ENCODE measurements at regions not wholly inside any gene's neighbourhood (a gene's known extent, or its start where the extent isn't known, plus 50 kb on each side); places are given as distances from the start of the nearest gene placed in this dataset.

GRCh38 chr3:3627114-3627513 lies 172.1 kb upstream of the LRRN1 start:
- no peak for DNase-seq

- no peak for DNase-seq
Measured at GRCh38 chr3:3625544-3626271, 173.5 kb upstream of the LRRN1 start.

GRCh38 chr3:3619815-3620214 lies 179.4 kb upstream of the LRRN1 start:
- no peak for DNase-seq

GRCh38 chr3:3618623-3619022 lies 180.6 kb upstream of the LRRN1 start:
- no peak for DNase-seq

- DNase-seq, result peak; percentile 34
Measured at GRCh38 chr3:3615533-3615932, 183.7 kb upstream of the LRRN1 start.

- DNase-seq, result peak; percentile 17
Measured at GRCh38 chr3:3610581-3611298, 188.5 kb upstream of the LRRN1 start.

- DNase-seq, result no peak
Measured at GRCh38 chr3:3606321-3606720, 192.9 kb upstream of the LRRN1 start.

GRCh38 chr3:3605226-3605625 lies 194.0 kb upstream of the LRRN1 start:
- no peak for DNase-seq

GRCh38 chr3:3603351-3603750 lies 195.9 kb upstream of the LRRN1 start:
- no peak for DNase-seq

- DNase-seq, result no peak
Measured at GRCh38 chr3:3600665-3601340, 198.4 kb upstream of the LRRN1 start.

- DNase-seq, result no peak
Measured at GRCh38 chr3:3599016-3599415, 200.2 kb upstream of the LRRN1 start.

GRCh38 chr3:3594986-3595385 lies 204.2 kb upstream of the LRRN1 start:
- peak; percentile 11 for DNase-seq

DNA sequence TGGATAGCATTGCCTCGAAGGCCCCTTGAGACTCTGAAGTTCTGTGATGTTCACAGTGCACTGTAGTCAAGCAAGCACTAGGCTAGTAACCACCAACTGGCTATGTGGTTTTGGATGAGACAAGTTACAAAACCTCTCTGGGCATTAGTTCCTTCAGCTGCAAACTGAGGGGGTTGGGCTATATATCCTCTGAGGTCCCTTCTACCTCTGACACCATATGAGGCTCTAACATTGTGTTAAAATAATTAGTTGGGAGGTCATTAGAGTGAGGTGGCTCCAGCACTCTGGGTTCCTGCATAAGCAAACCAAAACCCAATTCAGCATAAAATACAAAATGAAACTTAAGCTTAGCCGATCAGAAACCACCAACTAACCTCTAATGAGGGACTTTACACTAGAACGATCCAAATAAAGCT lies 209.5 kb upstream of the LRRN1 start:
- DNase-seq, result no peak

DNA sequence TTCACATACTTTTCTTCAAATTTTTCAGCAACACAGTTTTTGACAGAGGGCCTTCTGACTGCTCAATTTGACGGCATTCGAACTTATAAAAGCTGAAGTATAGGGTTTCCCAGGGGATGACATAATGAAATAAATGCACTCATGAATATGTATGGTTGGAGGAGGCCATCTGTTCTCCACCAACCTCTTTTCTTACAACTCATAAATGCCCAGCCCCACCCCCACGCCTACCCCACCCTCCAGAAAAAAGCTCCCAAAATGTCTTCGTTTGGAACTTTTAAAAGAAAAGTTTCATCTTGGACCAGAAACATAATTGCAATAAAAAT lies 211.6 kb upstream of the LRRN1 start:
- no peak for DNase-seq

GRCh38 chr3:3586843-3587646 lies 212.2 kb upstream of the LRRN1 start:
- no peak for DNase-seq

DNA sequence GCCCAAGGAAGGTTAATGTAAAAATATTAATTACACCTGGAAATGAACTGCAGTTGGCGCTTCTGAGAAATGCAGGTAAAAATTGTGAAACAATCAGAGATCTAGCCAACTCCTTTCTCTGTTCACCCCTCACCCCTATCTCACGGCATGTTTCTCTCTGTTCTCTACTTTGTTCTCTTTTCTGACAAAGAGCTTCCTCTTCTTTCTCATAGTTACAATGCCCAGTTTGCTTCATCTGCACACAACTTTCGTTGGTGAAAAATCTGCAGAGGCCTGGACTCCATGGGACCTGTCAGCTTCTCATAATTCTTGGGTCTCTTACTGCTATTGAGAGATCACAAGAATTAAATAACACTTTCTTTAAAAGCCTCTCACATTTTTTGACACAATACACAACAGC lies 212.9 kb upstream of the LRRN1 start:
- no peak for DNase-seq

GRCh38 chr3:3579658-3580057 lies 219.6 kb upstream of the LRRN1 start:
- DNase-seq, result no peak

GRCh38 chr3:3578718-3579117 lies 220.5 kb upstream of the LRRN1 start:
- DNase-seq, result no peak

- no peak for DNase-seq
Measured at GRCh38 chr3:3577823-3578222, 221.4 kb upstream of the LRRN1 start.

- DNase-seq, result no peak
Measured at GRCh38 chr3:3573341-3573740, 225.9 kb upstream of the LRRN1 start.

DNA sequence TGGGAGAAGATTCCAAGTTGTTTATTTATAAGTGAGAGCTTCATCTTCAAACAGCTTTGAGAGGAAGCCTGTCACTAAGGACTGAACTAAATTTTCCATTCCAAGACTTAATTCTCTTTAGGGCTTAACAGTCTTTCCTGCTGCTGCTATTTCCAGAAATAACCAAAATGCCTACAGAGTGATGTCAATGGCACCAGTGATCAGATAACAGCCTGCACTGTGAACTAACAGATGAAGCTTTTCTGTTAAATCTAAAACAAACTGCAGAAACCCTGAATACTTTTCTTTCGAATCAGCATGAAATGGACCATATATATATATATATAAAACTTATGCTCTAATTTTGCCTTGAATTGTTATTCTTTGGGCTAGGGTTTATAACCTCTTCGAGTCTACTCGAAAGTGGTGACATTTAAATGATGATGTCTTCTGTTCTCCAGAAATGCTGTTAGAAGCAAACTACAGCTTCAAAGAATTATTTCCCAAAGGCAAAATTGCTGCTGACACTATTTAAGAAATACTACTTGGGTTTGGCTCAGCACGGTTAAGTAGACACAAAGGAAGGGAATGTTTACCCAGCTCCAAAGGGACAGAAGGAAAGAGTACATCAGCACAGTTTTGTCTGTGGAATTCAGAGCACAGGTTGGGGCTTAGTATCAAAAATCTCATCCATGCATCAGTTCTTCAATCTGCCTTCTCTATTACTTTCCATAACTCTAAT lies 238.5 kb upstream of the LRRN1 start:
- no peak for DNase-seq

DNA sequence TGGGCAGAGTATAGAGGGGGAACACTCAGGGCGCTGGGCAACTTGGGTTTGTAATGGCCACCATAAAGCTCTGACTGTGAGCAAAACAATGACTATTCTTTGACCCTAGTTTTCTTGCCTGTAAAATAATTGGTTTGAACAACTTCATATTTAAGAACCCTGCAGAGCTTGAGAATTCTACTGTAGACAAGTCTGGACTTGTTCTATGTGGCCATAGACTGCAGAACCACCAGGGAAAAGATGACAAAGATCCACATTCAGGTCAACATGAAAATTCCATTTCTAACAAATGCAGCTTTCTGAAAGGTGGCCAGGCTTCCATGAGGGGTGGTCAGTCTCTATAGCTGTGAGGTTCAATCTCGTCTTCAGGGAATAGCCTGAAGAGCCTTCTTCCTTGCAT lies 239.4 kb upstream of the LRRN1 start:
- DNase-seq, result no peak

DNA sequence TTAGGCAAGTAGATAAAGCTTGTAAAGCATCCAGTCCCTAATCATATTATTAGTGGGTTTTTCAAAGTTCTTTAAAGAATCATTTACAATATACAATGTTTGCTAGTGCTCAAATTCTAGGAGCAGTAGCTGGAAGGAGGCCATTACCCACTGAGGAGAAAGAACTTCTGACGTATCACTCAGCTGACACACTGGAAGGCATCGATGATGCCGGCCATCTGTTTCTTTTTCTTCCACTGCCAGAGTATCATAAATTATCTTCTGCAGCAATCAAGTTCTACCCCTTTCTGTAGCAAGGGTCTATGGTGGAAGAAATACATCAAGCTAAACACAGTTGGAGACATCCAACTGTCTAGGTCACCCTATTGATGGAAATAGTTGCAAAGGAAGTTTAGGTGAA lies 243.2 kb upstream of the LRRN1 start:
- DNase-seq, result no peak

All from DMS53 (cell line).